LNCaP clone FGC (cell line): ENCODE measurements at regions not wholly inside any gene's neighbourhood (a gene's known extent, or its start where the extent isn't known, plus 50 kb on each side); places are given as distances from the start of the nearest gene placed in this dataset.

Experiments used
- DNase-seq: peaks from one replicate; pipeline ENCODE4 v3.0.0-alpha.2; 2011; ENCODE audit warnings: low read depth
- H3K4me3 ChIP-seq: 2 replicates; pipeline ENCODE4 v1.5.1; 2011; ENCODE audit warnings: mild to moderate bottlenecking, low read depth, low read length, control low read depth
- CTCF ChIP-seq: IDR thresholded peaks from 2 replicates; pipeline ENCODE4 v1.5.1; 2012; ENCODE audit warnings: mild to moderate bottlenecking; ENCODE audit not compliant: control insufficient read depth, insufficient read depth; ENCODE audit errors: extremely low read depth

GRCh38 chr7:45290880-45291279 is 133.3 kb downstream of the RAMP3 start:
- no peak for TF ChIP-seq CTCF
- DNase-seq, result no peak
- H3K4me3 ChIP-seq, result no peak overlapping the region

- DNase-seq, result no peak
- TF ChIP-seq CTCF, result no peak
Observed at GRCh38 chr7:45292481-45292880, 134.9 kb downstream of the RAMP3 start.

GRCh38 chr7:45293295-45293942 is 135.8 kb downstream of the RAMP3 start:
- no peak for DNase-seq
- no peak for TF ChIP-seq CTCF
- H3K4me3 ChIP-seq, result no peak overlapping the region

More at GRCh38 chr7:45292481-45292880, 134.9 kb downstream of the RAMP3 start:
- no peak overlapping the region for H3K4me3 ChIP-seq

GRCh38 chr7:45294559-45294958 is 137.0 kb downstream of the RAMP3 start:
- no peak for DNase-seq
- no peak for TF ChIP-seq CTCF
- H3K4me3 ChIP-seq, result no peak overlapping the region

DNA sequence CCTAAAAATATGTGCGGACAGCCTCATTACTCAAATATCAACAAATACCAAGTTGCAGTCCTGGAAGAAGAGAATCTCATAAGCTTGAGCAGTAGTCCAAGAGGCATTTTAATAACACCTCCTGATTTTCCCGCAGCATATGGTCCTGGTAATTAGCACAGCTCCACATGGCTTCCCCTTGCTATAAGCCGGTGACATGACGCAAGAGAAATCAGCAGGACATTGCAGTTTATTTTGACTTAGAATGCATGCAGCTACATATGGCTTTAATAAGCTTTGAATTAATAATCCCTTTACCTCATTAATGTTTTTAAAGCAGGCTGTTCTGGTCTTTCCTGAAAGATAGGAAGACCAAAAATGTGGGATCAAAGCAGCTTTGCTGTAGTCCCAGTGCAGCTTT is 137.6 kb downstream of the RAMP3 start:
- no peak for DNase-seq
- no peak overlapping the region for H3K4me3 ChIP-seq
- TF ChIP-seq CTCF, result no peak

GRCh38 chr7:45296748-45297147 is 139.2 kb downstream of the RAMP3 start:
- H3K4me3 ChIP-seq, result no peak overlapping the region
- TF ChIP-seq CTCF, result no peak
- DNase-seq, result no peak

DNA sequence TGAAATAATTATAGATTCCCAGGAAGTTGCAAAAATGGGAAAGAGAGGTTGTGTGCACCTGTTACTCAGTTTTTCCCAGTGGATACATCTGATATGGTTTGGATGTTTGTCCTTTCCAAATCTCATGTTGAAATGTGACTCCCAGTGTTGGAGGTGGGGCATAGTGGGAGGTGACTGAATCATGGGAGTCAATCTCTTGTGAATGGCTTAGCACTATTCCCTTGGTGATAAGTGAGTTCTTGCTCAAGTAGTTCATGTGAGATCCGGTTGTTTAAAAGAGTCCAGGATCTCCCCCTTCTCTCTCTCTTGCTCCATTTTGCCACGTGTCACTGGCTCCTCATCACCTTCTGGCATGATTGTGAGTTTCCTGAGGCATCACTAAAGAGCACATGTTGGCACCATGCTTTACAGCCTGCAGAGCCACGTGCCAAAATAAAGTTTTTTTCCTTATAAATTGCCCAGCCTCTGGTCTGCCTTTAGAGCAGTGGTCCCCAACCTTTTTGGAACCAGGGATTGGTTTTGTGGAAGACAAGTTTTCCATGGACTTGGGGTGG is 149.2 kb downstream of the RAMP3 start:
- TF ChIP-seq CTCF, result no peak
- no peak overlapping the region for H3K4me3 ChIP-seq
- DNase-seq, result no peak
